Gastrocnemius medialis (tissue), 4 donors: ENCODE measurements at regions not wholly inside any gene's neighbourhood (a gene's known extent, or its start where the extent isn't known, plus 50 kb on each side); places are given as distances from the start of the nearest gene placed in this dataset.

ENCODE experiments used
- CTCF ChIP-seq, 5 experiments: fragments of 450-650 bp in 3 of 5; fragments of 200-600 bp in 2 of 5; sonication (generic) in 2 of 5; IDR thresholded peaks in 4 of 5; conservative IDR thresholded peaks in 1 of 5; 1 replicate in 4 of 5; 2 replicates in 1 of 5; pipeline ENCODE4 v1.5.1; 2016 to 2019; ENCODE audit warnings: antibody characterized with exemption in 5 of 5, mild to moderate bottlenecking in 3 of 5, moderate library complexity in 3 of 5
- POLR2A ChIP-seq, 2 donors: fragments of 450-650 bp; IDR thresholded peaks; one replicate each; pipeline ENCODE4 v1.6.1; 2017; ENCODE audit warnings: antibody characterized with exemption in 2 of 2, mild to moderate bottlenecking in 2 of 2, moderate library complexity in 2 of 2

DNA sequence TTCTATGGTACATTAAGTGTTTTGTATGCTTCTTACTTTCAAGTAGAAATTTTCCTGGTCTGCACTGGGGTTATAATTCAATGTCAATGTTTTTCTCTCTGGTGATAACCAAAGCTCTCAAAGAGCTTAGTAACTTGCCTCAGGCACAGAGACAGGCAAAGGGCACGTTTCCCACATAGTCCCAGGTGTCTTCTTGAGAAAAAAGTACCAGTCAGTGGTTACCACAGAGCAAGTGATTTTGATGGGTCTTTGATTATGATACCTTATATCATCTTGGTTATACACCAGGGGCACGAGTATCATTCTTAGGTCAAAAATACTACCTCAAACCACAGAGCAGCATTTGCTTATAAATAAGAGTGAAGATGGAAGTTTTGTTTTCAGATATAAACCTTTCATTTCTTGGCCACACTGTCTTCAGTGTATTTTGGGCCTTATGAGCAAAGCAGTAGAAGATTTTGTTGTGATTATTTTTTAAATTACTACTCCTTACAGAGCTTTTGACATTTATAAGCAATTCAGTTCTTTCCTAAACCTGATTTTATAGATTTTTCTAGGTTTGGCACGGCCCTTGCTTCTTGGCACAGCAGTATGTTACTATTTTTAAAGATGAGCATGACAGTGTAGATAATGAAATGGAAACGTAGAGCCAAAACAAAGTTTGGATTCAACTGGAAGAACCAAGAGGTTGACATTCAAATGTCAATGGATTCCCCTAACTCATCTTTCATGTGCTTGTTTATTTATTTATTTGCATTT, 85.3 kb upstream of the TLL1 start:
- TF ChIP-seq CTCF (IDR thresholded peaks at IDR 0.05 in 4 of 5, conservative IDR thresholded peaks at IDR 0.05 in 1 of 5): no peak
- no peak for TF ChIP-seq POLR2A (IDR thresholded peaks at IDR 0.05)
